ENCODE measurements at regions not wholly inside any gene's neighbourhood (a gene's known extent, or its start where the extent isn't known, plus 50 kb on each side); places are given as distances from the start of the nearest gene placed in this dataset.

DNA sequence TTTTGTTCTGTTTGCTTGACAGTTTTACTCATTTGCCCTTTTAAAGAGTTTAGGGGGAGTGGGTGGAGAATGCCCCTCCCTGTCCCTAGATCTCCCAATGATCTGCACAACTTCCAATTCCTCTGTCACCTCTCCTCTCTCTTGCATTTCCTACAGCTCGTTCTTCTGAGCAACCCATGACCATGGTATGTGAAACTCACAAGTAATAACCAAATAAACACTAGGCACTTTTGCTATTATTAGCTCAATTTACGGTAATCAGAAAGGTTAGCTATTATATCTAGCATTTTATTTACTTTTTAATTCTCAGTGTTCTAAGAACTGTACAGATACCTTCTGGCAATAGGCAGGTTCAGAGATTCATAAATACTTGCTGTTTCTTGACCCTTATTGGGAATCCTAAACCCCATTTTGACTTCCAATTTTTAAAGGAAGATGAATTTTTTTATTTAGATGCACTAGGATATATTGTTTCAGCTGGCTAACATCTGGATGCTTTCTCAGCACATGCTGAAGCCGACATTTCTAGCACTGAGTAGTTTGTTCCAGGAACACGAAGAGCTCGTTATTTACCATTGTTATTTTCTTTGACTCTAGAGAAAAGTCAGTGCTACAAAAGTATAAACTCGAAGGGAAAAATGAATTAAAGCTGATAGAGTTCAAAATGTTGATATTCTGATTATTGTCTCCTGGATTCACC, 194.7 kb upstream of the TLL1 start:
- Mint-ChIP-seq H3K36me3 (no peaks in the 10 kb centered on the region), H3K27ac (no peak overlapping the region), H3K4me1 (no peaks in the 10 kb centered on the region), H3K4me3 (peak overlapping the region in 1 of 8 donors; percentile 16), H3K27me3 (no peaks in the 10 kb centered on the region), H3K9me3 (peaks cover 0 to 5% (median 2%) of the 10 kb centered on the region in 8 donors)
- ChIA-PET POLR2A (ENCODE audit: partially characterized antibody) (no interaction called here), CTCF (ENCODE audit: partially characterized antibody) (no interaction called here)
- H3K4me1 ChIP-seq (ENCODE audit: insufficient read depth, low read length): no peaks in the 10 kb centered on the region
- H3K27me3 ChIP-seq (ENCODE audit: insufficient read depth, low read length): no peaks in the 10 kb centered on the region
- intact Hi-C loops (cut with micrococcal nuclease): no loop called here
- no peaks in the 10 kb centered on the region for H3K36me3 ChIP-seq (ENCODE audit: insufficient read depth, low read length)
- H3K9me3 ChIP-seq (ENCODE audit: control insufficient read depth in 1 of 2, low read length in 2 of 2): no peaks in the 10 kb centered on the region
- H3K27ac ChIP-seq (ENCODE audit: low read depth, low read length): no peak overlapping the region
- no peak for DNase-seq
- H3K4me3 ChIP-seq (ENCODE audit: low read length in 2 of 2): no peak overlapping the region

DNA sequence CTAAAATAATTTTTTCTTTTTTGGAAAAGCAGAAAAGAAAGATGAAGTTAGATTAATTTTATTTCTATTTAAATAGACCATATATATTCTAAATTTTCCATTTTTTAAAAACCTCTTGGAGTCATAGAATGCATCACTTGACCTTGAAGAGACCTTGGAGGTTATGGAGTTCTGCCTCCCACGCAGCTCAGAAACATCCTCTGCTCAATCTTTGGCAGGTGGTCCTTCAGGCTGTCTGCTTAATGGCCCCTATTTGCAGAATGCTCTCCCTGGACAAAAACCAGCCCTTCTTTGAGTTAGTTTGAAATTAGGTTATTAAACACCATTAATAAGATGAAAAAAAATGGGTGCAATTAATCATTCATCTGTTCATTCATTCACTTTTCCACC, 194.1 kb upstream of the TLL1 start:
- no peak overlapping the region for H3K4me3 Mint-ChIP-seq
- no peaks in the 10 kb centered on the region for H3K9me3 ChIP-seq (ENCODE audit: control insufficient read depth in 1 of 2, low read length in 2 of 2)
- ChIA-PET CTCF (ENCODE audit: partially characterized antibody) (no interaction called here), POLR2A (ENCODE audit: partially characterized antibody) (no interaction called here)
- intact Hi-C loops (cut with micrococcal nuclease): no loop called here
- peaks cover 0 to 5% (median 2%) of the 10 kb centered on the region in 8 donors for H3K9me3 Mint-ChIP-seq
- H3K27ac ChIP-seq (ENCODE audit: low read depth, low read length): no peak overlapping the region
- H3K27me3 ChIP-seq (ENCODE audit: insufficient read depth, low read length): no peaks in the 10 kb centered on the region
- no peaks in the 10 kb centered on the region for H3K4me1 Mint-ChIP-seq
- H3K27me3 Mint-ChIP-seq: no peaks in the 10 kb centered on the region
- H3K36me3 ChIP-seq (ENCODE audit: insufficient read depth, low read length): no peaks in the 10 kb centered on the region
- no peak overlapping the region for H3K27ac Mint-ChIP-seq
- H3K4me3 ChIP-seq (ENCODE audit: low read length in 2 of 2): no peak overlapping the region
- H3K4me1 ChIP-seq (ENCODE audit: insufficient read depth, low read length): no peaks in the 10 kb centered on the region
- H3K36me3 Mint-ChIP-seq: no peaks in the 10 kb centered on the region
- no peak for DNase-seq

DNA sequence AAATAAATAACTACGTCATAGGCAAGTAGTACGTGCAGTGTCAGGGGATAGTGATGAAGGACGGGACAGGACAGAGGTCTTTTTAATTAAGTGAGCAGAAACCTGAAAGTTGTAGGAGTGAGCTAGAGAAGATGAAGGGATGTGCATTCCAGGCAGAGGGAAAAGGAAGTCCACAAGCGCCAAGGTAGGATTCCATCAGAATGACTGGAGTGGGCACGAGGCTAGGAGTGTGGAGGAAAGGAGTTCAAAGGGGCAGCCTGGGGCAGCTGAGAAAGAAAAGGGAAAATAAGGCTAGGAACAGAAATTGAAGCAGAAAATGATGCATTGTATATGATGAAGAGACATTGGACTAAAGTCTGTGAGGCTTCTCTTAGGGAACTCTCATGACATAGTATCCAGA, 192.2 kb upstream of the TLL1 start:
- intact Hi-C loops (cut with micrococcal nuclease): no loop called here
- Mint-ChIP-seq H3K27me3 (no peaks in the 10 kb centered on the region), H3K9me3 (peaks cover 0 to 5% (median 2%) of the 10 kb centered on the region in 8 donors), H3K4me1 (no peaks in the 10 kb centered on the region), H3K4me3 (no peak overlapping the region), H3K36me3 (no peaks in the 10 kb centered on the region), H3K27ac (no peak overlapping the region)
- H3K36me3 ChIP-seq (ENCODE audit: insufficient read depth, low read length): no peaks in the 10 kb centered on the region
- no peak for DNase-seq
- H3K27ac ChIP-seq (ENCODE audit: low read depth, low read length): no peak overlapping the region
- POLR2A ChIA-PET (ENCODE audit: partially characterized antibody): no interaction called here
- H3K4me1 ChIP-seq (ENCODE audit: insufficient read depth, low read length): no peaks in the 10 kb centered on the region
- H3K4me3 ChIP-seq (ENCODE audit: low read length in 2 of 2): no peak overlapping the region
- CTCF ChIA-PET (ENCODE audit: partially characterized antibody): no interaction called here
- H3K27me3 ChIP-seq (ENCODE audit: insufficient read depth, low read length): no peaks in the 10 kb centered on the region
- no peaks in the 10 kb centered on the region for H3K9me3 ChIP-seq (ENCODE audit: control insufficient read depth in 1 of 2, low read length in 2 of 2)

DNA sequence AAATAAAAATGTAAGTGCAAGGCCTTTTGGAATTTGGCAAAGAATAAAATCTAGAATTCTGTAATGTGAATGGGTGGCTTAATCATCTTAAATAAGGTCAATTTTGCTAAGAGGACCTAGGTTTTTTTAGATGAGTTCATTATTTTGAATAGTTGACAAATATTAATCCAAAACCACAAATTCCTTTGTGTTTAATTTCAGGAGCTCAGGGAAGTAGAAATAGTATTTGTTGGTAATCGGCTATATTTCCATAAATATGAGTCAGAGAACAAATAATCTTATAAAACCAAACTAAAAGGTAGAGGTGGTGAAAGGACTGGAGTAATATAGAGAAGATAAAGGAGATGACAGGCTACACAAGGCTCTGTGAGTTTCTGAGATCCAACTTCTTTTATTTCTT, 190.4 kb upstream of the TLL1 start:
- intact Hi-C loops (cut with micrococcal nuclease): no loop called here
- no peak overlapping the region for H3K4me3 ChIP-seq (ENCODE audit: low read length in 2 of 2)
- Mint-ChIP-seq H3K4me3 (no peak overlapping the region), H3K36me3 (no peaks in the 10 kb centered on the region), H3K27ac (no peak overlapping the region), H3K4me1 (no peaks in the 10 kb centered on the region), H3K9me3 (peaks cover 0 to 5% (median 2%) of the 10 kb centered on the region in 8 donors), H3K27me3 (no peaks in the 10 kb centered on the region)
- no peak overlapping the region for H3K27ac ChIP-seq (ENCODE audit: low read depth, low read length)
- ChIA-PET CTCF (ENCODE audit: partially characterized antibody) (no interaction called here), POLR2A (ENCODE audit: partially characterized antibody) (no interaction called here)
- no peaks in the 10 kb centered on the region for H3K27me3 ChIP-seq (ENCODE audit: insufficient read depth, low read length)
- no peaks in the 10 kb centered on the region for H3K4me1 ChIP-seq (ENCODE audit: insufficient read depth, low read length)
- no peaks in the 10 kb centered on the region for H3K9me3 ChIP-seq (ENCODE audit: control insufficient read depth in 1 of 2, low read length in 2 of 2)
- H3K36me3 ChIP-seq (ENCODE audit: insufficient read depth, low read length): no peaks in the 10 kb centered on the region
- no peak for DNase-seq

DNA sequence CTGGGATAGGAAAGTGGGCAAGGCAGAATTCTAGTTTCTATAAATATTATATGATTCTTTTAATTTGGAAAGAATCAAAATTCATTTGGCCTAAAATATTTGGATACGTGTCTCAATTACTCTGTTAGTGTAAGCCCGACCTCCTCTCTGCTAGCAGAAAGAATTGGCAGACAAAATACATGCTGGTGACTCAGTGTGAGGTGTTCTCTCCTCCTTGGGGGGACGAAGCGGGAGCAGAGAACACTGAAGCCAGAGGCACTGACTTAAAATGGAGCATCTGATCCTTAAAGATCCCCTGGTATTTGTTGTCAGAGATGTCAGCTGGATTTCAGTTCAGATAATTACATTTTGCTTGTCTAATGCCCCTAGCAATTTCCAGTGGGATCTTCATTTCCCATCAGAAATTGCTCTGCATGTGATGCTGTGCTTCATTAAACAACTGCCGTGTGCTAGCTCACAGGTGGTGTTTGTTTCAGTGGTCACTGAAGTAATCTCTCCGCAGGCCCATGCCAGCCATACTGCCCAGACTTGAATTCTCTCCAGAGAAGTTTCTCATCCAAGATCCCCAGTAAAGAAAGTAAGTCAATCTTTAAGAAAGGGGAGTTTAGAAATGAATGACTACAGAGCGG, 188.7 kb upstream of the TLL1 start:
- Histone ChIP-seq H3K4me1 (ENCODE audit: insufficient read depth, low read length) (no peaks in the 10 kb centered on the region), H3K27ac (ENCODE audit: low read depth, low read length) (no peak overlapping the region), H3K9me3 (ENCODE audit: control insufficient read depth in 1 of 2, low read length in 2 of 2) (no peaks in the 10 kb centered on the region), H3K27me3 (ENCODE audit: insufficient read depth, low read length) (no peaks in the 10 kb centered on the region), H3K4me3 (ENCODE audit: low read length in 2 of 2) (no peak overlapping the region), H3K36me3 (ENCODE audit: insufficient read depth, low read length) (no peaks in the 10 kb centered on the region)
- H3K36me3 Mint-ChIP-seq: no peaks in the 10 kb centered on the region
- POLR2A ChIA-PET (ENCODE audit: partially characterized antibody): no interaction called here
- H3K9me3 Mint-ChIP-seq: peaks cover 0 to 4% (median under 1%) of the 10 kb centered on the region in 8 donors
- no peaks in the 10 kb centered on the region for H3K27me3 Mint-ChIP-seq
- no peak overlapping the region for H3K4me3 Mint-ChIP-seq
- H3K4me1 Mint-ChIP-seq: no peaks in the 10 kb centered on the region
- no peak overlapping the region for H3K27ac Mint-ChIP-seq
- CTCF ChIA-PET (ENCODE audit: partially characterized antibody): no interaction called here
- no peak for DNase-seq
- intact Hi-C loops (cut with micrococcal nuclease): no loop called here

DNA sequence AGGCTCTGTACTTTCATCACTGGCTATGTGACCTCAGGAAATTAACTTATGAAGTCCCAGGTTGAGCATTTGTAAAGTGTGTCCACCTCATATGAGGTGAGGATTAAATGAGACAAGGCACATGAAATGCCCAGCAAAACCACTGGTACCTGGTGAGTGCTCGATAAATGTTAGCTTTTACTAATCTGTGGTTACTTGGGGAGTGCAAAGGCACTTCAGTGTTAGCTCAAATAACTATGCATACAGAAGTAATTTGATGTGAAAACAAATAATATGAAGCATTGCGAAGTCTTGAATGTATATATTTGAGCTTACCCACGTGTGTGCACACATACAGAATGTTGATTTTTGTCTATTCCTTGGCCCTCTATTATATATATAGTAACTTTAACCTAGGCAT, 186.3 kb upstream of the TLL1 start:
- Mint-ChIP-seq H3K9me3 (peaks cover 0 to 3% (median 0%) of the 10 kb centered on the region in 8 donors), H3K4me1 (no peaks in the 10 kb centered on the region), H3K27me3 (no peaks in the 10 kb centered on the region), H3K27ac (no peak overlapping the region), H3K36me3 (no peaks in the 10 kb centered on the region), H3K4me3 (no peak overlapping the region)
- Histone ChIP-seq H3K9me3 (ENCODE audit: control insufficient read depth in 1 of 2, low read length in 2 of 2) (no peaks in the 10 kb centered on the region), H3K27me3 (ENCODE audit: insufficient read depth, low read length) (no peaks in the 10 kb centered on the region), H3K27ac (ENCODE audit: low read depth, low read length) (no peak overlapping the region), H3K4me1 (ENCODE audit: insufficient read depth, low read length) (no peaks in the 10 kb centered on the region), H3K4me3 (ENCODE audit: low read length in 2 of 2) (no peak overlapping the region), H3K36me3 (ENCODE audit: insufficient read depth, low read length) (no peaks in the 10 kb centered on the region)
- CTCF ChIA-PET (ENCODE audit: partially characterized antibody): no interaction called here
- POLR2A ChIA-PET (ENCODE audit: partially characterized antibody): no interaction called here
- intact Hi-C loops (cut with micrococcal nuclease): no loop called here
- no peak for DNase-seq

DNA sequence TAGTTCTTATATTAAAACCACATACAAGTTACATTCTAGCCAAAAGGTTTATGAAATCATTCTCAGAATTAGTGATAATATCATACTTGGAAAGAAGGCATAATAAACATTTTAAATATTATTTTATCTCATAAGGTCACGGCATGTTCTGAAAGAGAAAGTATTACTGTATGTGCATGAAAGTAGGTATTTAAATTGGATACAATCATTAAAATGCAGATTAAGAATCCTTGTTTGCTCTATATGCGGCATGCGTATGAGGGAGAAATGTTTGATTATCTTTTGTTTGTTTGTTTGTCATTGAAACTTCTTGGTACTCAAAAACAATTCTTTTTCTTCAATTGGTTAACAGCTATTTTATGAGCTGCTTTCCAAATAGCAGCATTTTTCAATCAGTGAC, 183.9 kb upstream of the TLL1 start:
- DNase-seq: no peak

More for the DNA sequence above, 183.9 kb upstream of the TLL1 start:
- no peaks in the 10 kb centered on the region for H3K4me1 Mint-ChIP-seq
- intact Hi-C loops (cut with micrococcal nuclease): no loop called here
- no peak overlapping the region for H3K4me3 Mint-ChIP-seq
- H3K4me1 ChIP-seq (ENCODE audit: insufficient read depth, low read length): no peaks in the 10 kb centered on the region
- no peaks in the 10 kb centered on the region for H3K27me3 ChIP-seq (ENCODE audit: insufficient read depth, low read length)
- ChIA-PET CTCF (ENCODE audit: partially characterized antibody) (no interaction called here), POLR2A (ENCODE audit: partially characterized antibody) (no interaction called here)
- H3K36me3 ChIP-seq (ENCODE audit: insufficient read depth, low read length): no peaks in the 10 kb centered on the region
- H3K4me3 ChIP-seq (ENCODE audit: low read length in 2 of 2): no peak overlapping the region
- H3K27ac ChIP-seq (ENCODE audit: low read depth, low read length): no peak overlapping the region
- peaks cover 0 to 2% (median 0%) of the 10 kb centered on the region in 8 donors for H3K9me3 Mint-ChIP-seq
- H3K27ac Mint-ChIP-seq: no peak overlapping the region
- H3K27me3 Mint-ChIP-seq: no peaks in the 10 kb centered on the region
- no peaks in the 10 kb centered on the region for H3K9me3 ChIP-seq (ENCODE audit: control insufficient read depth in 1 of 2, low read length in 2 of 2)
- no peaks in the 10 kb centered on the region for H3K36me3 Mint-ChIP-seq

Measured in CD4-positive, alpha-beta memory T cell (primary cell).